ENCODE measurements at regions not wholly inside any gene's neighbourhood (a gene's known extent, or its start where the extent isn't known, plus 50 kb on each side); places are given as distances from the start of the nearest gene placed in this dataset.
A peak's percentile ranks its signal among the peaks of the same experiment; 100 is the strongest.
"Not testable (repeated sequence)": the region's sequence is repeated elsewhere in the genome, so short reads cannot be mapped to it uniquely, and the experiment has no call there.

- DNase-seq (ENCODE audit: low spot score): no peak
Measured at GRCh38 chr2:176424746-176425145, 155.5 kb downstream of the MTX2 start.

DNA sequence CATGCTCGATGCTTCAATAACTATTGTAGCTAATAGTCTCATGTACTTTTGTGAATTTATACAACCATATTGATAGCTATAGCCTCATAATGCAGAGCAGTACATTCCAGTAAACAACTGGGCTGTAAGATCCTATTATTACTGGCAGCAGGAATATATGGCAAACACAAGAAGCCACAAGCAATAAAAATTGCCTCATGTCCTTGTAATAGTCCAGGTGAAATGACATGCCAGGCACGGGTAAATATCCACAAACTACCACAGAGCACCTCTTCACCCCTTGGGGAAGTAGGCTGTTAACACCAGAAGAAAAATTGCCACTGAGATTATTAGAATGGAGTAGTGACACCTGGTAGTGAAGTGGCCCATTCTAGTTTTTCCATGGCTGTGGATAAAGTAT lies 158.3 kb downstream of the MTX2 start:
- DNase-seq (ENCODE audit: low spot score): no peak

GRCh38 chr2:176428944-176429469 lies 159.8 kb downstream of the MTX2 start:
- DNase-seq (ENCODE audit: low spot score): not testable (repeated sequence)

- no peak for DNase-seq (ENCODE audit: low spot score)
Measured at GRCh38 chr2:176432434-176432833, 163.2 kb downstream of the MTX2 start.

- DNase-seq (ENCODE audit: low spot score): no peak
Measured at GRCh38 chr2:176435729-176436128, 166.5 kb downstream of the MTX2 start.

GRCh38 chr2:176443946-176444345 lies 174.7 kb downstream of the MTX2 start:
- no peak for DNase-seq (ENCODE audit: low spot score)

DNA sequence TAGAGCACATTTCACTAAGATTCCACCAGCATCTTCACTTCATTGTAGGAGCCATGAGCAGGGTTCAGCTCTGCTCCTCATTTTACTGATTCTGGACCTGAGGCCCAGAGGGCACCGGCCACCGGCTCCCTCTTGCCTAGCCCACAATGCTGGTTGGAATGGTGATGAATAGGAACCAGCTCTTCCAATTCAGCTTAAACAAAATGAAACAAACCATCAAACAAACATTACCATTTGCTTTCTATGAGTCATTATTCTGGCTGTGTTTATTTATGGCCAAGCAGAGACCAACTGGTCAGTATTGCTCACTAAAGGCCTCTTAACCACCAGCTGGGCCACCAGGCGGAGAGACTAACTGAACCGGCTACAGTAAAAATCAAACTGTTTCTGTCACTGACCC lies 176.7 kb downstream of the MTX2 start:
- peak; percentile 70 for DNase-seq (ENCODE audit: low spot score)

DNA sequence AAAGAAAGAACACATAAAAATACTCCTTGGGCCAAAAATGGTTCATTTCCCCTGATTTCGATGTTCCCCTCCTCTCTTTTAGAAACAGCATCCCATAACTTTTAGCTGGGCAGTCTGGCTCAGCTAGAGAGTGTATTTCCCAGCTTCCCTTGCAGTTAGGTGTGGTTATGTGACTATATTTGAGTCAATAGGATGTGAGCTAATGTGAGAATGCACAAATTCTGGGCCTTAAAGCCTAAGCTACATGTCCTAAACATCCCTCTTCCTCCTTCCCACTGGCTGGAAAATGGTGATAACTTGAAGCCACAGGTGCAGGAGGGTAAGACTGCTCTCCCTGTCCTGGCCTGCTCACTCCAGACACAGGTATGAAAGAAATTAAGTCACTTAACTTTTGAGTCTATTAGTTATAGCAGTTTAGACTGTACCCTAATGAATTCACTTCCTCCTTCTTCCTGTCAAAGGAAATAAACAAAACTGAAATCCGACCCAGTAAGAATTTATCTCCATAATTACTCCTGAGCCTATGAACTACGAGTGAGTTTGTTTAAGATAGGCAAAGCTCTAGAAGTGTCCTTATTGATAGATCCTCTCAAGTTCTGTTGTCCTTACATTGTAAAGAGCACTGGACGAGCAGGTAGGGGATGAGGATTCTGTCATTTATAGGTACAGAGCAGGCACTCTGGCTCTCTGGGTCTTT lies 177.6 kb downstream of the MTX2 start:
- DNase-seq (ENCODE audit: low spot score): no peak

DNA sequence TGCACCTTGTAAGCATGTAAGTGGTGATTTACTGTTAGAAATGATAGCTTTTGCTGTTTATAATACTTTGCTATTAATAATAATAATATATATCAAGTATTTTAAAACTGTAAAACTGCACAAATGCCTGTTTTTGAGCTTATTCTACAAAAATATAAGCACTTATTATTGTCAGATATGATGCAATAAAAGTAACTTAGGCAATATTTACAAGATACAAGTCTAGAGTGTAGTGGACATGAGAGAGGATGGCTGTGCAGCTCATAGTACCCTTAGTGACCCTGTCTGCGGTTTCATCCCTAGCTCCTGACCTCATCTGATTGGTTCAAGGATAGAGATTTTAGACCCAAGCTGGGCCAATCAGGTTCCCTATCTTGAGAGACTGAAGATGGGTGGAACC lies 178.4 kb downstream of the MTX2 start:
- no peak for DNase-seq (ENCODE audit: low spot score)

- no peak for DNase-seq (ENCODE audit: low spot score)
Measured at GRCh38 chr2:176449852-176450251, 180.6 kb downstream of the MTX2 start.

DNA sequence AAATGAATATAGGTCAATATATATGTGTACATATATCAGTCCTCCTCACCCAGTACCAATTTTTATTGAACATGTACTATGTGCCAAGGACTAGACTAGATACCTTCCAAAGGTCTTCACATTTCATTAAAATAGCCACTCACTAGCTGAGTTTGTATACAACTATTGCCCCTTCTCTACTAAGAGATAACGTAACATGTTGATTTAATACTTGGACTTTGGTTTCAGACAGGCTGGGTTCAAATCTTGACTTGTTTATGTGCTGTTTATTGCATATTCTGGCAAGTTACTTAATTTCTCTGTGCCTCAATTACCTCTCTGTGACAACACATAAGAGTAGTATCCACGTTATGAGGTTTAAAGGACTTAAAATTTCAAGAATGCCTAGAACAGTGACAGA lies 184.5 kb downstream of the MTX2 start:
- DNase-seq (ENCODE audit: low spot score): no peak

DNA sequence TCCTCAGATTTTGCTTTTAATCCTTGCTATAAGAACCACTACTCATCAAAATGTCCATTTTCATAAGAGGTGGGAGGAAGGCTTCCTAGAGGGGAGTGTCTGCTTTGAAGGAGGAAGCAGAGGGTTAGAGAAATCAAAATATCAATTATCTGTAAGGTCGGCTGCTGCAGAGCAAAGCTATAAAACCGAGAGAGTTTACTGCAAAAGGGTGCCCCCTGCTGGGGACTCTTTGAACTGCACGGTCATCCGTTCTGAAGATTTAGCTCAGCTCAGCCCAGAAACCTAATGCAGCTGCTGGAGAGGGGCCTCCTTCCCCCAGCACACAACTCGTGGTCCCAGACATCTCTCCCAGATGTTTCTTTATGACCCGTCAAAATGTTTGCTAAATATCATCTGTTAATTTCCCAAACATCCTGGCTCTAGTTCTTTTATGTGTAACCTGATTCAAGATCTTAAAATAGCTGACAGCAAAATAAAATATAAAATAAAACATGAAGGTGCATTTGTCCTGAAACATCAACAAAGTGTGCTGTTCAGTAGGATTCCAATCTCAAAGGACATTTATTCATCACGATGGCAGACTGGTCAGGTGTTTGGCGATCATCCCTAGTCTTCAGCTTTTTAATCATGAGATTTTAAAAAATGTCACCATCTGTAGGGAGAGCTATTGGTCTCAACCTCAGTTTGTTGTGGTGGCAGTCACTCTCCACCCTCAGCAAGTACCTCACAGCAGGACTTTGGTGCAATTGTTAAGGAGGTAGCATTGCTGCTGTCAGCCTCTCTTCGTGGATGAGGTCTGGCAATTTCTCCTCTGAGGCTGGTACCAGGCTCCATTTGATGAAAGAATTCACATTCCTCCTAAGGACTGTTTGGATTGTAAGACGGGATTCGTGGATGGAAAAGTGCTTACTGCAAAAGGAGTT lies 185.9 kb downstream of the MTX2 start:
- peak; percentile 77 for DNase-seq (ENCODE audit: low spot score)

- peak; percentile 64 for DNase-seq (ENCODE audit: low spot score)
Measured at GRCh38 chr2:176455816-176456291, 186.6 kb downstream of the MTX2 start.

DNA sequence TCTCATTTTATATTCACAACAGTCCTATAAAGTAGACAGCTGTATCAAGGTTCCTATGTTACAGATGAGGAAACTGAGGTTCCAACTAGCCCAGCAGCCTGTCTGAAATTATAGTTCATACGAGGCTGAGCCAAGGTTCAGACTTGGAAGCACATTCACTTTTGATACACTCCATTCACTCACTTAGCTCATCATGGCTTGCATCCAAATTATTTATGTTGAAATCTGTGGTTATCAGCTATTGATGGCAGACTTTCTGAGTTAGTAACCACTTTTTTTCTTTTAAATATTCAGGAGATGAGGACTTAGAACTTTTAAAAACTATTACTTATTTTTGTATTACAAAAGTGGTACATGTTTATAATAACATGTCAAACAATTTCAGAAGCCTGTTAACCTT lies 188.2 kb downstream of the MTX2 start:
- DNase-seq (ENCODE audit: low spot score): no peak

DNA sequence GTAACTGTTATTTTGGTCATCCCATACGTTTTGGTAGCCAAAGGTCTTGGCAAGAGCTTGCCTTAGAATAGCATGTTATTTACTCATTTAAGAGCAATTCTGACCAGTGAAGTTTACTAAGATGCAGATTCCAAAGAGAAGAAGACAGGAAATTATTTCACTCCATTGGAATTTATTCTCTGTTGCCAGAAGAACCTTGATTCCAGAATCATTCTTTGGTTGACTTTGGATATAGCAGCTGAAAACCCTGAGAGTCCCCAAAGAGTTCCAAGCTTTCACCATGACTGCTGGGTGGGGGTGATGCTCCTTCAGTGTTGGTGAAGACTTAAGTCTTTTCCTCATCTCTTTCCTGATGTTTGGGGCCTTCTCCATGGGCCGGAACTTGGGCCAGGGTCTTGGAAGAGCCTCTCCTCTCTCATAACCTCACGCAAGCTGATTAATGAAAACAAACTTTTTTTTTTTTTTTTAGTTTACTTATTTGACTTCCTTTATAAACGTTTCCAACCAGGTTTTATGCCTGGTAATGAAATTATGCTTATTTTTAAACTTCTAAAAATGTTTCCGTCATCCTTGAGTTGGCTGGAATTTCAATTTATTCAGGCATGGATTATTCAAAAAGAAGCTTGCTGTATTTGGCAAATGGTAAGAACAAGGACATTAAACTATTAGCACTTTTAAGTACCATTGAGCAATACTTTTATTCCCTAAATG lies 192.0 kb downstream of the MTX2 start:
- peak; percentile 69 for DNase-seq (ENCODE audit: low spot score)

DNA sequence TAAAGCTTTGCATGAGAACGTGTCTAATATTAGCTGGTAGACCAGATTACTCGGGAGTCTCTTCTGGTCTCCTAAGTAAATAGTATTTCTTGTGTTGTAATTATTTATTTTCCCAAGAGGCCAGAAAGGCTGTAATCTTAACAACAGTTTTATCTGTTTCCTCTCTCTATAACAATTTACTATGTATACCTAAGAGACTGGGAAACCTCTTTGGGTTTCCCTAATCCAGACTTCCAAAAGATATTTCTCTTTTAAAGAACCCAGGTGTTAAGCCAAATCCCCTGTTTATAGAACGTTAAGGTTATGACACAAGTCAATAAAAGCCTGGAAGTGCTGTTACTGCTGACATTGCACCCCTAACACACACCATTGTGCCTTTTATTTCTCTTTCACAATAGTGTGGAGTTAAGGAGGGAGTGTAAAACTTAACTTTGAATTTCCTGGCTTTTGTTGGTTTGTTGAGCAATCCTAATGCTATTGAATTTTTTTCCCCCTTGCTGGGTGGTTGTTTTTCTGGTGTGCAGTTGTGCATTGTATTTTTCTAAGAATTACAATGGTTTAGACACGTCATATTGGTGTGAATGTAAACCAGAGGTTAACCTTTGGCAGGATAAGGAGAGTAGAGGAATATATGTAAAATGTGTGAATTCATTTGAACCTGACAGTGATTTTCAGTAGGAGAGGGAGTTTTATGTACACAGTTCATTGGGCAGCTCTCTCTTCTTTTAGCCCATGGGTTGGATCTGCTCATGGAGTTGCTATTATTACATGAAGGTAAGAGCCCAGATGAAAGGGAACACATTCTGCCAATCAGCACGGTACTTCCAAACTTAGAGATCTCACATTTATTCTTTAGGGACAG lies 192.8 kb downstream of the MTX2 start:
- DNase-seq (ENCODE audit: low spot score): peak; percentile 36

- DNase-seq (ENCODE audit: low spot score): no peak
Measured at GRCh38 chr2:176463546-176463945, 194.3 kb downstream of the MTX2 start.

GRCh38 chr2:176464886-176465564 lies 195.8 kb downstream of the MTX2 start:
- no peak for DNase-seq (ENCODE audit: low spot score)

- DNase-seq (ENCODE audit: low spot score): peak; percentile 74
Measured at GRCh38 chr2:176466918-176467452, 197.7 kb downstream of the MTX2 start.

DNA sequence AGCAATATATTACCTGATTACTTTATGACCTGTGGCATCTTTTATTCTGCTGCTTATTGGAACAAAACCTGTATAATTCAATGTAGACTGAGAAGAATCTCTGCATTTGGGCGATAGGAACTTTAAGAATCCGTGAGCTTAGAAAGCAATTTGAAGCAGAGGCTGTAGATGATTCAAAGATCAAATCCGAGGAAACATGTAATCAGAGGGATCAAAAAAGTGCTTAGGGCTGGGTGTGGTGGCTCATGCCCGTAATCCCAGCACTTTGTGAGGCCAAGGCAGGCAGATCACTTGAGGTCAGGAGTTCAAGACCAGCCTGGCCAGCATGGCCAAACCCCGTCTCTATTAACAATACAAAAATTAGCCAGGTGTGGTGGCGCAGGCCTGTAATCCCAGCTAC lies 198.4 kb downstream of the MTX2 start:
- DNase-seq (ENCODE audit: low spot score): no peak
